ENCODE measurements at regions not wholly inside any gene's neighbourhood (a gene's known extent, or its start where the extent isn't known, plus 50 kb on each side); places are given as distances from the start of the nearest gene placed in this dataset.
"Not testable (repeated sequence)": the region's sequence is repeated elsewhere in the genome, so short reads cannot be mapped to it uniquely, and the experiment has no call there.

GRCh38 chr6:139742671-139743070 lies 368.2 kb upstream of the CITED2 start:
- ATAC-seq, result no peak
- no peak for DNase-seq (ENCODE audit: low spot score)

GRCh38 chr6:139738801-139739455 lies 364.5 kb upstream of the CITED2 start:
- DNase-seq (ENCODE audit: low spot score), result no peak
- ATAC-seq, result no peak

- DNase-seq (ENCODE audit: low spot score), result no peak
Measured at GRCh38 chr6:139736325-139736906, 362.0 kb upstream of the CITED2 start.

GRCh38 chr6:139732451-139732850 lies 358.0 kb upstream of the CITED2 start:
- ATAC-seq (no peak), DNase-seq (ENCODE audit: low spot score) (no peak)

More at GRCh38 chr6:139736325-139736906, 362.0 kb upstream of the CITED2 start:
- no peak for ATAC-seq

GRCh38 chr6:139730340-139730974 lies 356.0 kb upstream of the CITED2 start:
- no peak for DNase-seq (ENCODE audit: low spot score)
- ATAC-seq, result no peak

- peak; percentile 79 for ATAC-seq
- DNase-seq (ENCODE audit: low spot score), result no peak
Measured at GRCh38 chr6:139728876-139729427, 354.5 kb upstream of the CITED2 start.

- DNase-seq (ENCODE audit: low spot score); ATAC-seq: not testable (repeated sequence)
Measured at GRCh38 chr6:139726272-139726671, 351.8 kb upstream of the CITED2 start.

- ATAC-seq, result no peak
Measured at GRCh38 chr6:139722530-139722929, 348.1 kb upstream of the CITED2 start.

GRCh38 chr6:139721954-139722353 lies 347.5 kb upstream of the CITED2 start:
- DNase-seq (ENCODE audit: low spot score), result no peak
- no peak for ATAC-seq

More at GRCh38 chr6:139722530-139722929, 348.1 kb upstream of the CITED2 start:
- DNase-seq (ENCODE audit: low spot score), result no peak

GRCh38 chr6:139713900-139714506 lies 339.6 kb upstream of the CITED2 start:
- DNase-seq (ENCODE audit: low spot score), result no peak
- ATAC-seq, result no peak

GRCh38 chr6:139713424-139713823 lies 339.0 kb upstream of the CITED2 start:
- DNase-seq (ENCODE audit: low spot score), result no peak
- ATAC-seq, result no peak

- ATAC-seq (no peak), DNase-seq (ENCODE audit: low spot score) (no peak)
Measured at GRCh38 chr6:139712830-139713229, 338.4 kb upstream of the CITED2 start.

- ATAC-seq, result no peak
- DNase-seq (ENCODE audit: low spot score), result no peak
Measured at GRCh38 chr6:139711804-139712585, 337.5 kb upstream of the CITED2 start.

- ATAC-seq, result no peak
- DNase-seq (ENCODE audit: low spot score), result no peak
Measured at GRCh38 chr6:139710556-139710955, 336.1 kb upstream of the CITED2 start.

GRCh38 chr6:139708337-139709199 lies 334.1 kb upstream of the CITED2 start:
- no peak for ATAC-seq
- DNase-seq (ENCODE audit: low spot score), result no peak

GRCh38 chr6:139706912-139707311 lies 332.5 kb upstream of the CITED2 start:
- no peak for DNase-seq (ENCODE audit: low spot score)
- ATAC-seq, result no peak

GRCh38 chr6:139705284-139705683 lies 330.8 kb upstream of the CITED2 start:
- DNase-seq (ENCODE audit: low spot score) (no peak), ATAC-seq (no peak)

- DNase-seq (ENCODE audit: low spot score) (no peak), ATAC-seq (no peak)
Measured at GRCh38 chr6:139703780-139704179, 329.3 kb upstream of the CITED2 start.

- no peak for ATAC-seq
- DNase-seq (ENCODE audit: low spot score), result no peak
Measured at GRCh38 chr6:139702706-139703105, 328.3 kb upstream of the CITED2 start.

- DNase-seq (ENCODE audit: low spot score), result no peak
Measured at GRCh38 chr6:139701695-139702094, 327.2 kb upstream of the CITED2 start.

More at GRCh38 chr6:139701695-139702094, 327.2 kb upstream of the CITED2 start:
- ATAC-seq, result no peak

Measured in left lobe of liver (tissue), 2 donors.